HG02678 (cell line): ENCODE measurements at regions not wholly inside any gene's neighbourhood (a gene's known extent, or its start where the extent isn't known, plus 50 kb on each side); places are given as distances from the start of the nearest gene placed in this dataset.
"Not testable (repeated sequence)": the region's sequence is repeated elsewhere in the genome, so short reads cannot be mapped to it uniquely, and the experiment has no call there.

Experiments
- ATAC-seq: cut with Tn5 transposase; IDR thresholded peaks from one replicate; pipeline ENCODE4 v1.9.1; 2021; ENCODE audit warnings: mild to moderate bottlenecking, moderate library complexity; ENCODE audit not compliant: unreplicated experiment

DNA sequence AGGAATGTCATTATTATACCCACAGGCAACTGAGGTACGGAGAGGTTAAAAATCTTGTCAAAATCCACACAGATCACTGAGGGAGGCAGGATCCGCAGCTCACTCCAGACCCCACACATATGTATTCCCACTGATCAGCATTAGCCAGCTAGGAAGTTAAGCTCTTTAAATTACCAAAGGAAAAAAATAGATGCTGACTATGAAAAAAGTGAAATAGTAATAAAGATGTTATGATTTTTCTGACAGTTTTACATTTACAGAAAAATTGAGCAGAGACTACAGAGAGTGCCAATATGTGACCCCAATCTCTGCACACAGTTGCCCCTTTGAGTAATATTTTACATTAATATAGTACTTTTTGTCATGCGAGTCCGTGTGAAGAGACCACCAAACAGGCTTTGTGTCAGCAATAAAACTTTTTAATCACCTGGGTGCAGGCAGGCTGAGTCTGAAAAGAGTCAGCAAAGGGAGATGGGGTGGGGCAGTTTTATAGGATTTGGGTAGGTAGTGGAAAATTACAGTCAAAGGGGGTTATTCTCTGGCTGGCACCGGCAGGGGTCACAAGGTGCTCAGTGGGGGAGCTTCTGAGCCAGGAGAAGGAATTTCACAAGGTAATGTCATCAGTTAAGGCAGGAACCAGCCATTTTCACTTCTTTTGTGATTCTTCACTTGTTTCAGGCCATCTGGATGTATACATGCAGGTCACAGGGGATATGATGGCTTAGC is 61.9 kb upstream of the NAA35 start:
- ATAC-seq, result not testable (repeated sequence)

DNA sequence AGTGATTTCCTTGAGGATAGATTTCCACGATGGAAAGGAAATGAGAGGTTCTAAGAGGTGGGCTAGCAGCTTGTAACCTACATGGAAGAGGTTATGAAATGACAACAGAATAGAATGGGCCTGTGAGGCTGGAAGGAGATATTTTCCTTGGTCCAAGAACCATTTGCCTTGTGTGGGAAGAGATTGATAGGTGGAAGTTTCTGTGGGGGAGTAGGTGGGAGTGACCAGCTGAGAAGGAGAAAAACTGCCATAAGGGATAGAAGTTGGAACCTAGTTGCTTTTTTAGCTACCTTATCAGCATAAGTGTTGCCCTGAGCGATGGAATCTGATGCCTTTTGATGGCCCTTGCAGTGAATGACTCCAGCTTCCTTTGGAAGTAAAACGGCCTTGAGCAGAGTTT is 60.4 kb upstream of the NAA35 start:
- not testable (repeated sequence) for ATAC-seq

DNA sequence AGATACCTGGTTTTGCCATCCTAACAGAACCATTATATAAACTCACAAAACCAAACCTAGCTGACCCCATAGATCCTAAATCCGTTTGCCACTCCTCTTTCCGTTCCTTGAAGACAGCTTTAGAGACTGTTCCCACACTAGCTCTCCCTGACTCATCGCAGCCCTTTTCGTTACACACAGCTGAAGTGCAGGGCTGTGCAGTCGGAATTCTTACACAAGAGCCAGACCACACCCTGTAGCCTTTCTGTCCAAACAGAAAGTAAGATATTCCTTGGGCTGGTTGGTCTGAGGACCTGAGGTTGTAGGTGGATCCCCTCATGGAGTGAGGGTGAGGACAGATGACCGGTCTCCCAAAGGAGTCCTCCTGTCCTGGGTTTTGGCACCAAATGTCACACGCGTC is 56.7 kb upstream of the NAA35 start:
- ATAC-seq, result no peak

DNA sequence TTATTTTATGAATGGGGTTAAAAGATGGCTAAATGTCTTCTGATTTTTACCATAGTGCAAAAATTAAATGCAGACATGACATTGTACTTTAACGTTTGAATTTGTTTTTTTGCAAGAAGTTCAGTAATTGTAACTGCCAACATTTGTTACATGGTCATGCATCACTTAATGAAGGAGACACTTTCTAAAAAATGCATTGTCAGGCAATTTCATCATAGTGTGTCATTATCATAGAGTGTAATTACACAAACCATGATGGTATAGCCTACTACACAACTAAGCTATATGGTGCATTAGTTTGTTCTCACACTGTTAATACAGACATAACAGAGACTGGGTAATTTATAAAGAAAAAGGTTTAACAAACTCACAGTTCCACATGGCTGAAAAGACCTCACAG is 50.0 kb upstream of the NAA35 start:
- ATAC-seq, result no peak
